ENCODE measurements at regions not wholly inside any gene's neighbourhood (a gene's known extent, or its start where the extent isn't known, plus 50 kb on each side); places are given as distances from the start of the nearest gene placed in this dataset.

GRCh38 chr6:43907312-43907711 lies 137.3 kb downstream of the VEGFA start:
- ATAC-seq (no peak), DNase-seq (ENCODE audit: low read depth, low spot score) (no peak)
- Histone ChIP-seq H3K4me1 (ENCODE audit: control insufficient read depth in 1 of 2, insufficient read depth in 2 of 2, low read length in 2 of 2) (no peaks in the 10 kb centered on the region), H3K27me3 (ENCODE audit: insufficient read depth, low read length) (no peaks in the 10 kb centered on the region), H3K9me3 (ENCODE audit: control insufficient read depth in 1 of 2, insufficient read depth in 1 of 2, low read depth in 1 of 2, low read length in 2 of 2) (no peaks in the 10 kb centered on the region), H3K9me2 (ENCODE audit: insufficient read depth) (no peaks in the 10 kb centered on the region), H4K20me1 (ENCODE audit: insufficient read depth) (no peaks in the 10 kb centered on the region), H3K36me3 (ENCODE audit: control insufficient read depth in 1 of 2, insufficient read depth in 2 of 2, low read length in 2 of 2) (no peaks in the 10 kb centered on the region), H3K4me3 (replicated peaks in 1 of 2; ENCODE audit: low read depth in 1 of 2, low read length in 2 of 2) (no peak overlapping the region), H3K79me2 (ENCODE audit: insufficient read depth, low read length) (no peaks in the 10 kb centered on the region), H3K9ac (ENCODE audit: low read length) (no peak overlapping the region), H3K27ac (ENCODE audit: low read depth, low read length) (no peak overlapping the region), H2AFZ (ENCODE audit: low read depth, low read length, poor library complexity, severe bottlenecking) (no peak overlapping the region), H3K4me2 (ENCODE audit: low read length) (no peak overlapping the region)
- TF ChIP-seq ZFX (IDR thresholded peaks at IDR 0.05) (no peak), EGR1 (IDR thresholded peaks at IDR 0.05; ENCODE audit: low read depth) (no peak), ZNF274 (IDR thresholded peaks at IDR 0.05; ENCODE audit: low read depth, low read length) (no peak), CBX3 (IDR thresholded peaks at IDR 0.05; ENCODE audit: low read depth) (no peak), SIN3A (IDR thresholded peaks at IDR 0.05; ENCODE audit: low read depth) (no peak), EZH2phosphoT487 (IDR thresholded peaks at IDR 0.05; ENCODE audit: borderline replicate concordance) (no peak), ATF3 (IDR thresholded peaks at IDR 0.05) (no peak), TCF7L2 (IDR thresholded peaks at IDR 0.05; ENCODE audit: borderline replicate concordance, extremely low read depth, insufficient read depth, insufficient read length) (no peak), POLR2A (IDR thresholded peaks at IDR 0.05; ENCODE audit: borderline replicate concordance, extremely low read depth, insufficient read depth, insufficient read length) (no peak), SRF (IDR thresholded peaks at IDR 0.05; ENCODE audit: low read depth) (no peak), CTCF (IDR thresholded peaks at IDR 0.05 in 2 of 3, conservative IDR thresholded peaks at IDR 0.05 in 1 of 3; ENCODE audit: borderline replicate concordance in 1 of 3, insufficient read depth in 1 of 3, low read depth in 2 of 3, low read length in 2 of 3) (no peak), RAD21 (IDR thresholded peaks at IDR 0.05; ENCODE audit: low read depth) (no peak), ELF1 (IDR thresholded peaks at IDR 0.05; ENCODE audit: borderline replicate concordance, low read depth) (no peak), REST (IDR thresholded peaks at IDR 0.05; ENCODE audit: low read depth) (no peak), YY1 (IDR thresholded peaks at IDR 0.05; ENCODE audit: extremely low read depth, insufficient replicate concordance, low read depth, low read length) (no peak)
- intact Hi-C loops (cut with micrococcal nuclease) = no loop called here
- BruUV-seq (replicated peaks) = no TSS peak
- POLR2A ChIA-PET = interaction anchor here (0.9 kb wide), 1 partner anchor 9 kb away, joined by 3 read pairs; no protein-coding TSS in a partner anchor
- RAD21 ChIA-PET (ENCODE audit: low non-redundant PET in 1 of 2, low total read pairs in 2 of 2, uncharacterized antibody in 2 of 2, unreplicated experiment in 2 of 2) = no interaction called here
- CTCF ChIA-PET = no interaction called here

Data from HCT116 (cell line).